ENCODE measurements at regions not wholly inside any gene's neighbourhood (a gene's known extent, or its start where the extent isn't known, plus 50 kb on each side); places are given as distances from the start of the nearest gene placed in this dataset.

GRCh38 chr5:85453026-85453349 is 1068.3 kb upstream of the EDIL3 start:
- no peak for TF ChIP-seq CTCF (IDR thresholded peaks at IDR 0.05; ENCODE audit: control extremely low read depth in 1 of 3, insufficient read depth in 1 of 3, low read depth in 1 of 3, low read length in 3 of 3)
- no peak for TF ChIP-seq SIX5 (IDR thresholded peaks at IDR 0.05; ENCODE audit: low read depth, low read length)
- no peak for TF ChIP-seq E2F6 (IDR thresholded peaks at IDR 0.05)

All from H1 (cell line).